CD14-positive monocyte (primary cell): ENCODE measurements at regions not wholly inside any gene's neighbourhood (a gene's known extent, or its start where the extent isn't known, plus 50 kb on each side); places are given as distances from the start of the nearest gene placed in this dataset.

Experiments used
- DNase-seq, 3 donors: peaks; one replicate each; pipeline ENCODE4 v3.0.0-alpha.2; 2011 to 2022
- H2AFZ ChIP-seq: 2 replicates; pipeline ENCODE4 v1.6.0; 2012; ENCODE audit warnings: mild to moderate bottlenecking, low read depth, low read length, inconsistent platforms; ENCODE audit not compliant: insufficient read depth, poor library complexity, severe bottlenecking
- H3K27ac ChIP-seq, 2 donors: 1 replicate in 1 of 2; 2 replicates in 1 of 2; pipeline ENCODE4 v1.5.1; 2012 to 2013; ENCODE audit warnings: low read length in 2 of 2, control low read depth in 1 of 2, inconsistent platforms in 1 of 2, low read depth in 1 of 2, mild to moderate bottlenecking in 1 of 2
- H3K27me3 ChIP-seq, 2 donors: one replicate each; pipeline versions ENCODE4 v1.6.0 to v1.6.1; 2011 to 2013; ENCODE audit warnings: low read length in 2 of 2; ENCODE audit not compliant: control insufficient read depth in 2 of 2, insufficient read depth in 2 of 2
- H3K36me3 ChIP-seq, 2 donors: replicated peaks in 1 of 2; 1 replicate in 1 of 2; 2 replicates in 1 of 2; pipeline versions ENCODE4 v1.5.1 to v1.6.1; 2012 to 2013; ENCODE audit warnings: low read length in 2 of 2, control low read depth in 1 of 2, inconsistent platforms in 1 of 2, mild to moderate bottlenecking in 1 of 2; ENCODE audit not compliant: insufficient read depth in 2 of 2, control insufficient read depth in 1 of 2
- H3K4me1 ChIP-seq, 2 donors: 1 replicate in 1 of 2; 2 replicates in 1 of 2; pipeline versions ENCODE4 v1.5.1 to v1.6.1; 2012 to 2013; ENCODE audit warnings: low read length in 2 of 2, control low read depth in 1 of 2, inconsistent platforms in 1 of 2, mild to moderate bottlenecking in 1 of 2, moderate library complexity in 1 of 2; ENCODE audit not compliant: insufficient read depth in 2 of 2, control insufficient read depth in 1 of 2
- H3K4me2 ChIP-seq: replicated peaks from 2 replicates; pipeline ENCODE3; 2012; ENCODE audit warnings: low read length, moderate library complexity, mild to moderate bottlenecking; ENCODE audit not compliant: poor library complexity, severe bottlenecking; ENCODE audit errors: extremely low read depth
- H3K4me3 ChIP-seq, 3 experiments: fragments of 200-600 bp in 1 of 3; sonication (generic) in 1 of 3; replicated peaks in 1 of 3; 1 replicate in 2 of 3; 2 replicates in 1 of 3; pipeline ENCODE4 v1.5.1; 2011 to 2013; ENCODE audit warnings: low read length in 3 of 3, mild to moderate bottlenecking in 3 of 3, control low read depth in 2 of 3, low read depth in 2 of 3, inconsistent platforms in 1 of 3, moderate library complexity in 1 of 3
- H3K79me2 ChIP-seq: 2 replicates; pipeline ENCODE4 v1.6.0; 2012; ENCODE audit warnings: mild to moderate bottlenecking, control low read depth, inconsistent platforms, low read length, moderate library complexity; ENCODE audit not compliant: insufficient read depth
- H3K9ac ChIP-seq: 2 replicates; pipeline ENCODE4 v1.6.0; 2017; ENCODE audit warnings: low read length, mild to moderate bottlenecking; ENCODE audit not compliant: insufficient read depth, poor library complexity, severe bottlenecking
- H3K9me3 ChIP-seq, 2 donors: replicated peaks in 1 of 2; 1 replicate in 1 of 2; 2 replicates in 1 of 2; pipeline versions ENCODE4 v1.5.1 to v1.6.1; 2012 to 2013; ENCODE audit warnings: low read length in 2 of 2, control low read depth in 1 of 2; ENCODE audit not compliant: control insufficient read depth in 1 of 2, insufficient read depth in 1 of 2
- H4K20me1 ChIP-seq: 2 replicates; pipeline ENCODE4 v1.6.0; 2012; ENCODE audit warnings: mild to moderate bottlenecking, low read length, control low read depth, moderate library complexity; ENCODE audit not compliant: insufficient read depth
- H3K27ac Mint-ChIP-seq, 7 donors: one replicate each; pipeline ENCODE4 v1.8.0; 2020; ENCODE audit warnings: mild to moderate bottlenecking in 7 of 7, mixed read lengths in 7 of 7, moderate library complexity in 6 of 7, inconsistent platforms in 2 of 7
- H3K27me3 Mint-ChIP-seq, 3 donors: one replicate each; pipeline ENCODE4 v1.8.0; 2021 to 2022; ENCODE audit warnings: low read depth in 3 of 3, mild to moderate bottlenecking in 3 of 3, mixed read lengths in 3 of 3, moderate library complexity in 3 of 3, inconsistent platforms in 1 of 3
- H3K36me3 Mint-ChIP-seq, 2 donors: one replicate each; pipeline ENCODE4 v1.8.0; 2020; ENCODE audit warnings: mixed read lengths in 2 of 2, inconsistent platforms in 1 of 2, mild to moderate bottlenecking in 1 of 2
- H3K4me1 Mint-ChIP-seq: one replicate; pipeline ENCODE4 v1.8.0; 2020; ENCODE audit warnings: mild to moderate bottlenecking, mixed read lengths
- H3K4me3 Mint-ChIP-seq, 2 donors: one replicate each; pipeline ENCODE4 v1.8.0; 2020; ENCODE audit warnings: mild to moderate bottlenecking in 2 of 2, mixed read lengths in 2 of 2, moderate library complexity in 1 of 2
- H3K9me3 Mint-ChIP-seq, 7 donors: one replicate each; pipeline ENCODE4 v1.8.0; 2020 to 2022; ENCODE audit warnings: mixed read lengths in 7 of 7, mild to moderate bottlenecking in 6 of 7, moderate library complexity in 6 of 7, inconsistent platforms in 2 of 7
- WGBS: methylation state at CpG from one replicate; pipeline ENCODE4 v1.1.5; 2013; ENCODE audit warnings: missing lambda C conversion rate; ENCODE audit not compliant: insufficient coverage; 5-methylcytosine and 5-hydroxymethylcytosine counted together
- intact Hi-C, 2 donors: fragments of 100-400 bp; cut with micrococcal nuclease; formaldehyde crosslinking; loops; one replicate each; pipeline versions ENCODE4 v1.15.0 to v1.15.1; 2023
- TF ChIP-seq, protein P1 (sequence below): fragments of 200-600 bp; IDR thresholded peaks from one replicate; pipeline ENCODE4 v1.8.0; 2022; ENCODE audit warnings: antibody characterized with exemption, mild to moderate bottlenecking

DNA sequence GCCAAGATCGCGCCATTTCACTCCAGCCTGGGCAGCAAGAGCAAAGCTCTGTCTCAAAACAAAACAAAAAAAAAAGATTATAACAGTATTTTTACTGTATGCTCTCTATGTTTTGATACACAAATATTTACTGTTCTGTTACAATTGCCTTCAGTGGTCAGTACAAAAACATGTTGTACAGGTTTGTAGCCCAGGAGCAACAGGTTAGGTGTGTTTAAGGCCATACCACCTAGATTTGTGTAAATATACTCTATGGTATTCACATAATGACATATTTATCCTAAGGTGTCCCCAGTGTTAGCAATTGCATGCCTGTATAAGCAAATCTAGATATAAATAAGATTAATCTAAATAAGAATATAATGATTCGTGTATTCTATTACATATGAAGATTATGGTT lies 625.0 kb downstream of the TMEM182 start:
- H3K4me1 ChIP-seq = no peaks in the 10 kb centered on the region
- Mint-ChIP-seq H3K36me3 (no peaks in the 10 kb centered on the region), H3K27ac (no peak overlapping the region), H3K4me3 (no peak overlapping the region), H3K27me3 (peaks cover 0 to 1% (median 0%) of the 10 kb centered on the region in 3 donors), H3K4me1 (no peaks in the 10 kb centered on the region), H3K9me3 (peaks cover 0 to 17% (median 3%) of the 10 kb centered on the region in 7 donors)
- H3K4me3 ChIP-seq = no peak overlapping the region
- no CpG with 5 or more reads among the region's 3 CpGs for WGBS
- no peaks in the 10 kb centered on the region for H4K20me1 ChIP-seq
- H3K79me2 ChIP-seq = no peaks in the 10 kb centered on the region
- DNase-seq = no peak
- intact Hi-C loops = no loop called here
- TF ChIP-seq, protein P1, sequence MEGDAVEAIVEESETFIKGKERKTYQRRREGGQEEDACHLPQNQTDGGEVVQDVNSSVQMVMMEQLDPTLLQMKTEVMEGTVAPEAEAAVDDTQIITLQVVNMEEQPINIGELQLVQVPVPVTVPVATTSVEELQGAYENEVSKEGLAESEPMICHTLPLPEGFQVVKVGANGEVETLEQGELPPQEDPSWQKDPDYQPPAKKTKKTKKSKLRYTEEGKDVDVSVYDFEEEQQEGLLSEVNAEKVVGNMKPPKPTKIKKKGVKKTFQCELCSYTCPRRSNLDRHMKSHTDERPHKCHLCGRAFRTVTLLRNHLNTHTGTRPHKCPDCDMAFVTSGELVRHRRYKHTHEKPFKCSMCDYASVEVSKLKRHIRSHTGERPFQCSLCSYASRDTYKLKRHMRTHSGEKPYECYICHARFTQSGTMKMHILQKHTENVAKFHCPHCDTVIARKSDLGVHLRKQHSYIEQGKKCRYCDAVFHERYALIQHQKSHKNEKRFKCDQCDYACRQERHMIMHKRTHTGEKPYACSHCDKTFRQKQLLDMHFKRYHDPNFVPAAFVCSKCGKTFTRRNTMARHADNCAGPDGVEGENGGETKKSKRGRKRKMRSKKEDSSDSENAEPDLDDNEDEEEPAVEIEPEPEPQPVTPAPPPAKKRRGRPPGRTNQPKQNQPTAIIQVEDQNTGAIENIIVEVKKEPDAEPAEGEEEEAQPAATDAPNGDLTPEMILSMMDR = no peak
- no peak overlapping the region for H2AFZ ChIP-seq
- no peak overlapping the region for H3K9ac ChIP-seq
- peaks cover 0 to 6% of the 10 kb centered on the region in 2 donors for H3K9me3 ChIP-seq
- no peaks in the 10 kb centered on the region for H3K36me3 ChIP-seq
- no peak overlapping the region for H3K4me2 ChIP-seq
- H3K27me3 ChIP-seq = no peaks in the 10 kb centered on the region
- H3K27ac ChIP-seq = no peak overlapping the region

DNA sequence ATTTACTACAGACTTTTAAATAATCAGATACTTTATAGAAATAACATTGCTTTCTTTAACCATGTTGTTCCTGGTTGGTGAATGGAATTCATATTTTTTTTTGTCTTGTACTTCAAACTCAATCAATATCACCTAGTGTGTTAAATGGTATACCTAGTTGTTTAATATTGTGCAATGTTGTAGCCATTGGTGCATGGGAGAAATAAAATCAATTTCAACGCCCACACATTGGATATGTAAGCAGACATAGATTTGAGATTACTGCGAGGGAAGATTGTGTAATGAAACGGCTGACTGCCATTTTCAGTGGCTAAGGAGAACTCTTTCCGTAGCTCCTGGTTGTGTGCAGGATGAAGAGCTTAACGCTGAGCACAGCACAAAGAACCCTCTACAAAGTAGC lies 626.1 kb downstream of the TMEM182 start:
- Mint-ChIP-seq H3K4me1 (no peaks in the 10 kb centered on the region), H3K27ac (no peak overlapping the region), H3K9me3 (peaks cover 0 to 10% (median 1%) of the 10 kb centered on the region in 7 donors), H3K4me3 (no peak overlapping the region), H3K27me3 (peaks cover 0 to 1% (median 0%) of the 10 kb centered on the region in 3 donors), H3K36me3 (no peaks in the 10 kb centered on the region)
- Histone ChIP-seq H3K27ac (no peak overlapping the region), H3K4me3 (no peak overlapping the region), H2AFZ (no peak overlapping the region), H3K36me3 (no peaks in the 10 kb centered on the region), H3K9ac (no peak overlapping the region), H3K4me1 (no peaks in the 10 kb centered on the region), H3K9me3 (peaks cover 0 to 6% of the 10 kb centered on the region in 2 donors), H3K27me3 (no peaks in the 10 kb centered on the region), H3K79me2 (no peaks in the 10 kb centered on the region), H3K4me2 (no peak overlapping the region), H4K20me1 (no peaks in the 10 kb centered on the region)
- WGBS = 100% methylated on average over 1 of the region's 5 CpGs
- intact Hi-C loops = no loop called here
- DNase-seq = no peak
- TF ChIP-seq, protein P1 = no peak
